GM18873 (cell line): ENCODE measurements at regions not wholly inside any gene's neighbourhood (a gene's known extent, or its start where the extent isn't known, plus 50 kb on each side); places are given as distances from the start of the nearest gene placed in this dataset.

Experiments used
- ATAC-seq: cut with Tn5 transposase; IDR thresholded peaks from one replicate; pipeline ENCODE4 v1.9.1; 2021; ENCODE audit warnings: mild to moderate bottlenecking, moderate library complexity, moderate number of reproducible peaks; ENCODE audit not compliant: unreplicated experiment, low FRiP score

GRCh38 chr11:130727157-130728119, 188.8 kb downstream of the SNX19 start:
- no peak for ATAC-seq

GRCh38 chr11:130728185-130729180, 187.8 kb downstream of the SNX19 start:
- ATAC-seq = no peak

- no peak for ATAC-seq
These were observed 187.1 kb downstream of the SNX19 start for GRCh38 chr11:130729193-130729592.

- no peak for ATAC-seq
These were observed 186.5 kb downstream of the SNX19 start for GRCh38 chr11:130729678-130730300.

GRCh38 chr11:130731401-130731800, 184.9 kb downstream of the SNX19 start:
- ATAC-seq = no peak

- no peak for ATAC-seq
These were observed 183.8 kb downstream of the SNX19 start for GRCh38 chr11:130732476-130732875.

GRCh38 chr11:130737041-130737830, 179.0 kb downstream of the SNX19 start:
- no peak for ATAC-seq

GRCh38 chr11:130737866-130738431, 178.3 kb downstream of the SNX19 start:
- no peak for ATAC-seq

GRCh38 chr11:130738611-130739010, 177.7 kb downstream of the SNX19 start:
- ATAC-seq = no peak

- no peak for ATAC-seq
These were observed 175.5 kb downstream of the SNX19 start for GRCh38 chr11:130740819-130741218.

GRCh38 chr11:130744794-130745193, 171.5 kb downstream of the SNX19 start:
- ATAC-seq = no peak

- ATAC-seq = no peak
These were observed 167.1 kb downstream of the SNX19 start for GRCh38 chr11:130749216-130749615.

GRCh38 chr11:130760515-130761125, 155.7 kb downstream of the SNX19 start:
- no peak for ATAC-seq

GRCh38 chr11:130761560-130762220, 154.6 kb downstream of the SNX19 start:
- ATAC-seq = no peak

- ATAC-seq = no peak
These were observed 153.6 kb downstream of the SNX19 start for GRCh38 chr11:130762638-130763037.

- no peak for ATAC-seq
These were observed 152.9 kb downstream of the SNX19 start for GRCh38 chr11:130763087-130763980.

- ATAC-seq = no peak
These were observed 150.9 kb downstream of the SNX19 start for GRCh38 chr11:130765406-130765805.
